ENCODE measurements at regions not wholly inside any gene's neighbourhood (a gene's known extent, or its start where the extent isn't known, plus 50 kb on each side); places are given as distances from the start of the nearest gene placed in this dataset.

DNA sequence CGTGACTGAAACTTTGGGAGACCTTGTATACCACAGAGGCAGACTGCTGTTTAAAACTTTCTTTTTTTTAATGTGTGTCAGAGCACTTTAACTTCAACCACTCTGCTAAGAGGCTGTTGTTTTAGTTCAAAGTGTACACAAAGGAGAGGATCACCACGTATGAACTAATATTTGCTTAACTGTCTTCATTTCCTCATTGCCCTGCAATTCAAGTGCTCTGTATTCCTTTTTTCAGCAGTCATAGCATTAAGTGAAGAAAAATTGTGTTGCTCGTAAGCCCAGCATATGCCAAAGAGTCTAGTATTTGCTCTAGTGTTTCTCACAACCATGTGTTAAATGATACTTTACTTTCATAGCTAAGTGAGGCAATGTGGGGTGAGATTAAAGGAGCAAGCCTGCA is 63.0 kb upstream of the HHIP start:
- no peak for TF ChIP-seq POLR2A (IDR thresholded peaks at IDR 0.05)
- TF ChIP-seq, protein P1, sequence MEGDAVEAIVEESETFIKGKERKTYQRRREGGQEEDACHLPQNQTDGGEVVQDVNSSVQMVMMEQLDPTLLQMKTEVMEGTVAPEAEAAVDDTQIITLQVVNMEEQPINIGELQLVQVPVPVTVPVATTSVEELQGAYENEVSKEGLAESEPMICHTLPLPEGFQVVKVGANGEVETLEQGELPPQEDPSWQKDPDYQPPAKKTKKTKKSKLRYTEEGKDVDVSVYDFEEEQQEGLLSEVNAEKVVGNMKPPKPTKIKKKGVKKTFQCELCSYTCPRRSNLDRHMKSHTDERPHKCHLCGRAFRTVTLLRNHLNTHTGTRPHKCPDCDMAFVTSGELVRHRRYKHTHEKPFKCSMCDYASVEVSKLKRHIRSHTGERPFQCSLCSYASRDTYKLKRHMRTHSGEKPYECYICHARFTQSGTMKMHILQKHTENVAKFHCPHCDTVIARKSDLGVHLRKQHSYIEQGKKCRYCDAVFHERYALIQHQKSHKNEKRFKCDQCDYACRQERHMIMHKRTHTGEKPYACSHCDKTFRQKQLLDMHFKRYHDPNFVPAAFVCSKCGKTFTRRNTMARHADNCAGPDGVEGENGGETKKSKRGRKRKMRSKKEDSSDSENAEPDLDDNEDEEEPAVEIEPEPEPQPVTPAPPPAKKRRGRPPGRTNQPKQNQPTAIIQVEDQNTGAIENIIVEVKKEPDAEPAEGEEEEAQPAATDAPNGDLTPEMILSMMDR (IDR thresholded peaks at IDR 0.05), result no peak
- ATAC-seq (no peak), DNase-seq (no peak)
- Histone ChIP-seq H3K27me3 (no peaks in the 10 kb centered on the region), H3K27ac (no peak overlapping the region), H3K9me3 (no peaks in the 10 kb centered on the region), H3K36me3 (replicated peaks in 1 of 2; ENCODE audit: insufficient read depth in 1 of 2, low read depth in 2 of 2) (no peaks in the 10 kb centered on the region), H3K4me3 (no peak overlapping the region), H3K4me1 (no peaks in the 10 kb centered on the region)
- intact Hi-C loops (cut with DNase I), result no loop called here
- WGBS, 2 donors, result 40 to 41% methylated on average over 3 of the region's 3 CpGs

DNA sequence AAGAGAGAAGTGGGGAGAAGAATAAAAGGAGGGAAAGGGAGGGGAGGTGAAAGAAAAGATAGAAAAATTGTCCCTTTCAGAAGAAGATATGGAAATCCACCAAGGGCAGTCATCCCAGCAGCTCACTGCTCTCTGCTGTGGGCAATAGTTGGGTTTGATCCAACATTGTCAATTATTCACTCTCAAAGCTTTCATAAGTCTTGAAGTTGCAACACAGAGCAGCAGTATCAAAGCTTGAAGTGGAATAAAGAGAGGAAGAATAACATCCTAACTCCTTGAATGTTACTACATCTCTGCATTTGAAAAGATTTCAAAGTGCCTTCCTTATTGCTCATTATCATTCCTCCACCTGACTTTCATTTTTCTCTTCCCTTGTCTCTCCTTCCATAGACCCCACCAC is 62.3 kb upstream of the HHIP start:
- Histone ChIP-seq H3K4me1 (no peaks in the 10 kb centered on the region), H3K36me3 (replicated peaks in 1 of 2; ENCODE audit: insufficient read depth in 1 of 2, low read depth in 2 of 2) (no peaks in the 10 kb centered on the region), H3K27me3 (no peaks in the 10 kb centered on the region), H3K4me3 (no peak overlapping the region), H3K9me3 (no peaks in the 10 kb centered on the region), H3K27ac (no peak overlapping the region)
- no peak for DNase-seq
- TF ChIP-seq, protein P1 (IDR thresholded peaks at IDR 0.05), result no peak
- no peak for TF ChIP-seq POLR2A (IDR thresholded peaks at IDR 0.05)
- ATAC-seq, result no peak
- intact Hi-C loops (cut with DNase I), result no loop called here

DNA sequence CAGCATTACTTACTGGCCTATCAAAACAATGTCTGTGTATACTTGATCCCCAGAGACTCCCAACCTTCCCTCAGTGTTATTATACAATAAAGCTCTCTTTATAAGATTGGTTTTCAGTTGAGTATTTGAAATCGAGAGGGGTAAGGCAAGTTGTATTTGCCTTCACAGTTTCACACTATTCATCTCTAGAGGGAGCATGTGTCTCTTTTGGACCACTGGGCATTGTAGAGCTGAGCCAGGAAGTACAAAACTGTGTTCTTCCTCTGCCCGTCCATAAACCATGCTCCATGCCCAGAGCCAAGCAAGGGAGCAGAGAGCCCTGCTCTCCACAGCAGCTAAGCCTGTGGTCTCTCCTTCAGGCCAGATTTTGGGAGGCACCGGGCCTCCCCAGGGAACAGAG is 61.5 kb upstream of the HHIP start:
- 58 to 65% methylated on average over 3 of the region's 3 CpGs for WGBS, 2 donors
- ATAC-seq, result no peak
- no peaks in the 10 kb centered on the region for H3K9me3 ChIP-seq

DNA sequence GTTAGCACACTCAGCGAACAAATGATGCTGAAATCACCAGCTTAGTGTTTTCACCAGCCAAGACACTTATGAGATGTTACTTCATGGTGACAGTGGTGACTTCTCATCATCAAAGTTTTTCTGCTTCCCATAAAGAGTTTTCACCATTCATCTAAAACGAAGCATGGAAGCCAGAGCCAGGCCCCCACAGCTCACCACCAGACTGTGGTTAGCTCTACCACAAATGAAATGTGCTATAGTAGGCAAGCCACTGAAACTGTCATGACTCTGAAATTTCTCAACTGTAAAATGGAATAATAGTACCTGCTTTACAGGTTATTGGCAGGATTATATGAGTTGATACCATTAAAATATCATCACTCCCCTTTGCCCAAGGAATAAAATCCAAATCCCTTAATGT is 56.4 kb upstream of the HHIP start:
- intact Hi-C loops (cut with DNase I), result no loop called here
- Histone ChIP-seq H3K4me1 (no peaks in the 10 kb centered on the region), H3K4me3 (no peak overlapping the region), H3K9me3 (no peaks in the 10 kb centered on the region), H3K27ac (no peak overlapping the region), H3K27me3 (no peaks in the 10 kb centered on the region), H3K36me3 (replicated peaks in 1 of 2; ENCODE audit: insufficient read depth in 1 of 2, low read depth in 2 of 2) (no peaks in the 10 kb centered on the region)
- no peak for ATAC-seq
- WGBS, 2 donors, result 54 to 63% methylated on average over 2 of the region's 2 CpGs
- no peak for TF ChIP-seq POLR2A (IDR thresholded peaks at IDR 0.05)
- TF ChIP-seq, protein P1 (IDR thresholded peaks at IDR 0.05), result no peak
- no peak for DNase-seq

More for the DNA sequence above, 61.5 kb upstream of the HHIP start:
- Histone ChIP-seq H3K4me3 (no peak overlapping the region), H3K27ac (no peak overlapping the region), H3K27me3 (no peaks in the 10 kb centered on the region), H3K4me1 (no peaks in the 10 kb centered on the region), H3K36me3 (replicated peaks in 1 of 2; ENCODE audit: insufficient read depth in 1 of 2, low read depth in 2 of 2) (no peaks in the 10 kb centered on the region)
- TF ChIP-seq, protein P1 (IDR thresholded peaks at IDR 0.05), result peak in 1 of 7 experiments; percentile 13
- no peak for TF ChIP-seq POLR2A (IDR thresholded peaks at IDR 0.05)
- intact Hi-C loops (cut with DNase I), result no loop called here
- no peak for DNase-seq

DNA sequence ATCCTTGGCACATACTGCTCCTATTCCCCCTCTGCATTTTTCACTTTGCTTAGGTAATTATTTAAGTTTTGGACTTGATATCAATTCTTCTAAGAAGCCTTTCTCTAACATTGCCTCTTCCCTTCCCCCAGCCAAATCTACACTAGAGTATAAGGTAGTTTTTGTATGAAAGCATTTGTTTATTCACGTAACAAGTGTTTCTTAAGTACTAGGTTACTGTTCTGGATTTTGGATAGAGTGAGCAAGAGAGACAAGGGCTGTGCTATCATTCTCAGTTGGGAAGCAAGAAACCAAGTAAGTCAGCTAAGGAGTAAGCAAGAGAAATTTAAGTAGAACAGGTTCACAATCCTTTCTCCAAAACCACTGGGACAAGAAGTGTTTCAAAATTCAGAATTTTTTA is 55.9 kb upstream of the HHIP start:
- H3K4me1 ChIP-seq, result no peaks in the 10 kb centered on the region
- TF ChIP-seq POLR2A (IDR thresholded peaks at IDR 0.05), result no peak
- TF ChIP-seq, protein P1 (IDR thresholded peaks at IDR 0.05), result no peak
- DNase-seq (no peak), ATAC-seq (no peak)
- 90 to 100% methylated on average over 1 of the region's 1 CpG for WGBS, 2 donors
- H3K27me3 ChIP-seq, result no peaks in the 10 kb centered on the region
- intact Hi-C loops (cut with DNase I), result no loop called here
- no peak overlapping the region for H3K27ac ChIP-seq
- H3K36me3 ChIP-seq (replicated peaks in 1 of 2; ENCODE audit: insufficient read depth in 1 of 2, low read depth in 2 of 2), result no peaks in the 10 kb centered on the region
- H3K9me3 ChIP-seq, result no peaks in the 10 kb centered on the region
- H3K4me3 ChIP-seq, result no peak overlapping the region

Measured in body of pancreas (tissue), 4 donors.